Effector memory CD8-positive, alpha-beta T cell (primary cell): ENCODE measurements at regions not wholly inside any gene's neighbourhood (a gene's known extent, or its start where the extent isn't known, plus 50 kb on each side); places are given as distances from the start of the nearest gene placed in this dataset.

Source experiments
- ATAC-seq: fragments of 150-1000 bp; cut with Tn5 transposase; replicated peaks from 2 replicates; pipeline ENCODE4 v1.10.0; 2021; ENCODE audit warnings: mild to moderate bottlenecking, moderate library complexity
- DNase-seq, 3 experiments: peaks; one replicate each; pipeline ENCODE4 v3.0.0; 2021
- H3K27ac Mint-ChIP-seq, 2 donors: one replicate each; pipeline ENCODE4 v1.8.0; 2022; ENCODE audit warnings: mild to moderate bottlenecking in 2 of 2, mixed read lengths in 2 of 2, moderate library complexity in 2 of 2
- H3K27me3 Mint-ChIP-seq, 2 donors: one replicate each; pipeline ENCODE4 v1.8.0; 2022; ENCODE audit warnings: mixed read lengths in 2 of 2
- H3K36me3 Mint-ChIP-seq: one replicate; pipeline ENCODE4 v1.8.0; 2022; ENCODE audit warnings: mild to moderate bottlenecking, moderate library complexity, mixed read lengths; ENCODE audit not compliant: insufficient read depth
- H3K4me1 Mint-ChIP-seq, 2 donors: one replicate each; pipeline ENCODE4 v1.8.0; 2022; ENCODE audit warnings: low read depth in 2 of 2, mixed read lengths in 2 of 2
- H3K4me3 Mint-ChIP-seq, 2 donors: one replicate each; pipeline ENCODE4 v1.8.0; 2022; ENCODE audit warnings: mild to moderate bottlenecking in 2 of 2, mixed read lengths in 2 of 2, moderate library complexity in 2 of 2
- H3K9me3 Mint-ChIP-seq, 2 donors: one replicate each; pipeline ENCODE4 v1.8.0; 2022; ENCODE audit warnings: mixed read lengths in 2 of 2

- H3K9me3 Mint-ChIP-seq: no peaks in the 10 kb centered on the region
- H3K4me3 Mint-ChIP-seq: no peak overlapping the region
- H3K36me3 Mint-ChIP-seq: no peaks in the 10 kb centered on the region
- peaks cover 41 to 51% of the 10 kb centered on the region in 2 donors for H3K27me3 Mint-ChIP-seq
- H3K27ac Mint-ChIP-seq: no peak overlapping the region
- ATAC-seq: no peak
- H3K4me1 Mint-ChIP-seq: no peaks in the 10 kb centered on the region
- no peak for DNase-seq
Measured at GRCh38 chr6:4303638-4304037, 168.3 kb upstream of the ECI2 start.

GRCh38 chr6:4302524-4302923 lies 167.1 kb upstream of the ECI2 start:
- Mint-ChIP-seq H3K9me3 (no peaks in the 10 kb centered on the region), H3K36me3 (no peaks in the 10 kb centered on the region), H3K4me1 (peaks cover 0 to 2% of the 10 kb centered on the region in 2 donors), H3K27ac (no peak overlapping the region), H3K4me3 (no peak overlapping the region), H3K27me3 (peaks cover 40 to 47% of the 10 kb centered on the region in 2 donors)
- DNase-seq (no peak), ATAC-seq (no peak)

GRCh38 chr6:4301871-4302270 lies 166.5 kb upstream of the ECI2 start:
- H3K36me3 Mint-ChIP-seq: no peaks in the 10 kb centered on the region
- no peaks in the 10 kb centered on the region for H3K9me3 Mint-ChIP-seq
- ATAC-seq (no peak), DNase-seq (no peak)
- H3K27me3 Mint-ChIP-seq: peaks cover 33 to 41% of the 10 kb centered on the region in 2 donors
- no peak overlapping the region for H3K27ac Mint-ChIP-seq
- H3K4me3 Mint-ChIP-seq: no peak overlapping the region
- H3K4me1 Mint-ChIP-seq: peaks cover 0 to 2% of the 10 kb centered on the region in 2 donors

GRCh38 chr6:4300917-4301316 lies 165.5 kb upstream of the ECI2 start:
- no peak overlapping the region for H3K27ac Mint-ChIP-seq
- peaks cover 25 to 31% of the 10 kb centered on the region in 2 donors for H3K27me3 Mint-ChIP-seq
- ATAC-seq (no peak), DNase-seq (no peak)
- H3K4me1 Mint-ChIP-seq: peaks cover 0 to 2% of the 10 kb centered on the region in 2 donors
- H3K9me3 Mint-ChIP-seq: no peaks in the 10 kb centered on the region
- H3K4me3 Mint-ChIP-seq: no peak overlapping the region
- no peaks in the 10 kb centered on the region for H3K36me3 Mint-ChIP-seq

GRCh38 chr6:4299476-4299875 lies 164.1 kb upstream of the ECI2 start:
- no peaks in the 10 kb centered on the region for H3K9me3 Mint-ChIP-seq
- no peaks in the 10 kb centered on the region for H3K36me3 Mint-ChIP-seq
- no peak overlapping the region for H3K27ac Mint-ChIP-seq
- no peak for ATAC-seq
- DNase-seq: no peak
- H3K4me1 Mint-ChIP-seq: peaks cover 0 to 2% of the 10 kb centered on the region in 2 donors
- no peak overlapping the region for H3K4me3 Mint-ChIP-seq
- peaks cover 13 to 29% of the 10 kb centered on the region in 2 donors for H3K27me3 Mint-ChIP-seq

GRCh38 chr6:4297348-4297747 lies 162.0 kb upstream of the ECI2 start:
- H3K27me3 Mint-ChIP-seq: peaks cover 0 to 23% of the 10 kb centered on the region in 2 donors
- DNase-seq: no peak
- no peak overlapping the region for H3K27ac Mint-ChIP-seq
- ATAC-seq: no peak
- H3K36me3 Mint-ChIP-seq: no peaks in the 10 kb centered on the region
- H3K9me3 Mint-ChIP-seq: no peaks in the 10 kb centered on the region
- peaks cover 0 to 2% of the 10 kb centered on the region in 2 donors for H3K4me1 Mint-ChIP-seq
- no peak overlapping the region for H3K4me3 Mint-ChIP-seq

GRCh38 chr6:4296552-4296951 lies 161.2 kb upstream of the ECI2 start:
- peaks cover 0 to 2% of the 10 kb centered on the region in 2 donors for H3K4me1 Mint-ChIP-seq
- DNase-seq (no peak), ATAC-seq (no peak)
- H3K27me3 Mint-ChIP-seq: peaks cover 0 to 23% of the 10 kb centered on the region in 2 donors
- no peaks in the 10 kb centered on the region for H3K9me3 Mint-ChIP-seq
- no peak overlapping the region for H3K4me3 Mint-ChIP-seq
- no peak overlapping the region for H3K27ac Mint-ChIP-seq
- H3K36me3 Mint-ChIP-seq: no peaks in the 10 kb centered on the region

- ATAC-seq: no peak
- Mint-ChIP-seq H3K9me3 (no peaks in the 10 kb centered on the region), H3K27me3 (peaks cover 0 to 23% of the 10 kb centered on the region in 2 donors), H3K27ac (no peak overlapping the region), H3K4me3 (no peak overlapping the region), H3K36me3 (no peaks in the 10 kb centered on the region), H3K4me1 (peaks cover 0 to 2% of the 10 kb centered on the region in 2 donors)
- DNase-seq: no peak
Measured at GRCh38 chr6:4295783-4296155, 160.4 kb upstream of the ECI2 start.

GRCh38 chr6:4295058-4295782 lies 159.8 kb upstream of the ECI2 start:
- H3K27ac Mint-ChIP-seq: no peak overlapping the region
- H3K4me3 Mint-ChIP-seq: no peak overlapping the region
- H3K27me3 Mint-ChIP-seq: peaks cover 0 to 23% of the 10 kb centered on the region in 2 donors
- no peak for DNase-seq
- H3K9me3 Mint-ChIP-seq: no peaks in the 10 kb centered on the region
- no peaks in the 10 kb centered on the region for H3K36me3 Mint-ChIP-seq
- peaks cover 0 to 2% of the 10 kb centered on the region in 2 donors for H3K4me1 Mint-ChIP-seq
- ATAC-seq: no peak

GRCh38 chr6:4294636-4295035 lies 159.3 kb upstream of the ECI2 start:
- peaks cover 0 to 2% of the 10 kb centered on the region in 2 donors for H3K4me1 Mint-ChIP-seq
- no peak overlapping the region for H3K27ac Mint-ChIP-seq
- H3K36me3 Mint-ChIP-seq: no peaks in the 10 kb centered on the region
- no peak overlapping the region for H3K4me3 Mint-ChIP-seq
- ATAC-seq (no peak), DNase-seq (no peak)
- H3K9me3 Mint-ChIP-seq: no peaks in the 10 kb centered on the region
- peaks cover 0 to 23% of the 10 kb centered on the region in 2 donors for H3K27me3 Mint-ChIP-seq

- peaks cover 3 to 38% of the 10 kb centered on the region in 2 donors for H3K27me3 Mint-ChIP-seq
- H3K36me3 Mint-ChIP-seq: no peaks in the 10 kb centered on the region
Measured at GRCh38 chr6:4291453-4292403, 156.4 kb upstream of the ECI2 start.

GRCh38 chr6:4289770-4290320 lies 154.5 kb upstream of the ECI2 start:
- H3K4me1 Mint-ChIP-seq: no peaks in the 10 kb centered on the region
- H3K36me3 Mint-ChIP-seq: no peaks in the 10 kb centered on the region
- ATAC-seq (no peak), DNase-seq (no peak)
- H3K27ac Mint-ChIP-seq: no peak overlapping the region
- H3K27me3 Mint-ChIP-seq: peaks cover 11 to 38% of the 10 kb centered on the region in 2 donors
- no peaks in the 10 kb centered on the region for H3K9me3 Mint-ChIP-seq
- no peak overlapping the region for H3K4me3 Mint-ChIP-seq

More at GRCh38 chr6:4291453-4292403, 156.4 kb upstream of the ECI2 start:
- Mint-ChIP-seq H3K4me1 (no peaks in the 10 kb centered on the region), H3K9me3 (no peaks in the 10 kb centered on the region), H3K4me3 (no peak overlapping the region), H3K27ac (no peak overlapping the region)
- ATAC-seq (no peak), DNase-seq (no peak)

GRCh38 chr6:4287811-4288244 lies 152.5 kb upstream of the ECI2 start:
- no peaks in the 10 kb centered on the region for H3K9me3 Mint-ChIP-seq
- H3K4me3 Mint-ChIP-seq: no peak overlapping the region
- ATAC-seq (no peak), DNase-seq (no peak)
- no peaks in the 10 kb centered on the region for H3K36me3 Mint-ChIP-seq
- no peak overlapping the region for H3K27ac Mint-ChIP-seq
- no peaks in the 10 kb centered on the region for H3K4me1 Mint-ChIP-seq
- H3K27me3 Mint-ChIP-seq: peaks cover 16 to 44% of the 10 kb centered on the region in 2 donors
